Retina (tissue), 1 donor: ENCODE measurements at regions not wholly inside any gene's neighbourhood (a gene's known extent, or its start where the extent isn't known, plus 50 kb on each side); places are given as distances from the start of the nearest gene placed in this dataset.
"Not testable (repeated sequence)": the region's sequence is repeated elsewhere in the genome, so short reads cannot be mapped to it uniquely, and the experiment has no call there.

Experiments used
- DNase-seq: peaks from one replicate; pipeline ENCODE4 v3.0.0-alpha.2; 2016

DNA sequence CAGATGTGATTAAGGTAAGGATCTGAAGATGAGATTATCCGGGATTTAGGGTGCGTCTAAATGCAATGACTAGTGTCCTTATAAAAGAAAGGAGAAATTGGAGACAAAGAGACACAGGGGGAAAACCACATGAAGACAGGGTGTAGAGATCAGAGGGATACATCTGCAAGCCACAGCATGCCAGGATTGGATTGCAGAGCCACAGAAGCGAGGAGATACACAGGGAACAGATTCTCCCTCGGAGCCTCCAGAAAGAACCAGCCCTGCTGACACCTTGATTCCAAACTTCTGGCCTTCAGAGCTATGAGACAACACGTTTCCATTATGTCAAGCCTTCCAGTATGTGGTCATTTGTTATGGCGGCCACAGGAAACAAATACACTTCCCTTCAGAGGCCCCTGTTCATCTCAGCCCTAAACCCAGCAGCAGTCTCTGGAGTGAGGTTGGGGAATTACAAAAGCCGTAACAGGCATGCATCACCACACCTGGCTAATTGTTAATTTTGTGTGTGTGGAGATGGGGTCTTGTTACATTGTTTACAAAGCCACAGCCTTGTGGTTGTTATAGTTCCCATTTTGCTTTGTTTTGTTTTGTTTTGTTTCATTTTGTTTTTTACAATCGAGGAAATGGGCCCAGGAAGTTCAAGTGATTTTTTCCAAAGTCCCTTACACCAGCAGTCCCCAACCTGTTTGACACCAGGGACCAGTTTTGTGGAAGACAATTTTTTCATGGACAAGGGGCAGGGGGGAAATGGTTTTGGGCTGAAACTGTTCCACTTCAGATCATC, 51.6 kb upstream of the LYRM9 start:
- no peak for DNase-seq

DNA sequence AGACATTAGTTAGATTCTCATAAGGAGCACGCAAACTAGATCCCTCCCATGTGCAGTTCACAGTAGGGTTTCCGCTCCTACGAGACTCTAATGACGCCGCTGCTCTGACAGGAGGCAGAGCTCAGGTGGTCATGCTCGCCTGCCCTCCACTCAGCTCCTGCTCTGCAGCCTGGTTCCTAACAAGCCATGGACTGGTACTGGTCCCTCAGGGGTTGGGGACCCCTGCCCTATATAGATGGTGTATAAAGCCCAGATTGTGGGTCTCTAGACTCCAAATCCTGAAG, 52.1 kb upstream of the LYRM9 start:
- no peak for DNase-seq

DNA sequence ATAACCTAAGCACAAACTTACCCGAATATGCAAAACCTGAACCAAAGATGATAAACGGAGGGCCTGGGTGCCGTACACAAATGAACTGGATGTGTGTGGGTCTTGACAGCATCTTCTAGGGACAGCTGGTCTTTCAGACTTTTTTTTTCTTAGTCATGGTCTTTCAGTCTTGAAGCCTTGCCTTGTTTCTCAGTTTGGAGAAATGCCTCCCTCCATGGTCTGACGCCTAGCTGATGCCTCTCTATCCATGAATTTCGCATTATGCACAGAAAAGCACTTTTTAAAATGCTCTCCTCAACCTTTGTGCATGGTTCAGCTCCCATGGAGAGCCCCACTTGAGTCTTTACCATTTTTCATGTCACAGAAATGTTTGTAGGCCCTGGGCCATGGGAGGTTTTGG, 52.8 kb upstream of the LYRM9 start:
- DNase-seq = no peak

DNA sequence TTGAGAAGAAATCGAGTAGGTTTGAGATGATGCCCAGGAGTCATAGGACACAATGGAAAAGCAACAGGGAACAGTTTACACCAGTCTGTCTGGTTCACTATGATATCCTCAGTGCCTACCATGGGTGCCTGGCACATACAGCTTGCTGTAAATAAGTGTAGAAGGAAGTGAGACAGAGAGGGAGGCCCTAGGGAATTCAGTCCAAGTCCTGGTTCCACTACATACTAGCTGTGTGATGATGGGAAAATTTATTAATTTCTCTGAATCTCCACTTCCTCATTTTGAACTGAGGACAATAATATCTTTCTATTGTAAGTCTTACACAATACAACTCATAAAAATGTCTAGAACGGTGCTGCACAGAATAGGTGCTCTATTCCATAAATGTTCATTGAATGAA, 53.3 kb upstream of the LYRM9 start:
- no peak for DNase-seq

DNA sequence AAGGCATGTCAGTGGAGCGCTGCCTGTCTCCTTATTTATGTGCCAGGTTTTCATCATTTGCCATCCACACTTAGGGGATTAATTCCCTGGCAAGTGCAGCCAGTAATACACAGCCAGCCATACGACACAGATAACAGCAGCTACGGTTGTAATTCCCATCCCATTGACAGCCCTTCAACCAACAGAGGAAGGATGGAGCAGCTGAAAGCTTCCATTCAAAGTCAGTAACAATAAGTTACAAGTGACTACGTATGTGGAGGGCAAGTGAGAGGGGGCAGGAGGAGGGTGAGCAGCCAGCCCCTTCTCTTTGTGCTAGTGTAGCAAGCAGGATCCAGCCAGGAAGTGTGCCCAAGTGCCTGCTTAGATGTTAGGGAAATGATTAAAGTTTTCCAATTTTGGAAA, 53.8 kb upstream of the LYRM9 start:
- DNase-seq = no peak

DNA sequence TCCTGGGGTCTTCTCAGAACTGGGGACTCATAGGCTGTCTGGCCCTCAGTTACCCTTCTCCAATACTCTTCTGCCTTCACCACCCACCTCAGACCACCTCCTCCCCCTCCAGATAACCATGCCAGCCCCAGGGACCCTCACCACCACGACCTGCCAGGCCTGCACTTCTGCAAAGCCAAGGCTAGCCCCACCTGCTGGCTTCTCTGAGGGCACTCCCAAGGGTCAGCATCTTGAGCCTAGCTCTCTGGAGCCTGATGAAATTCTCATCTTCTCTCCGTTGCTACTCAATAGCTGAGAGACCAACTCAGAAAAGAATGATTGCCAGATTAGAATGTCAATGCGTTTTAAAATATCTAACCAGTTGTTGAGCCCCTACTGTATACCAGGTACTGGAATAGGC, 56.1 kb upstream of the LYRM9 start:
- no peak for DNase-seq

DNA sequence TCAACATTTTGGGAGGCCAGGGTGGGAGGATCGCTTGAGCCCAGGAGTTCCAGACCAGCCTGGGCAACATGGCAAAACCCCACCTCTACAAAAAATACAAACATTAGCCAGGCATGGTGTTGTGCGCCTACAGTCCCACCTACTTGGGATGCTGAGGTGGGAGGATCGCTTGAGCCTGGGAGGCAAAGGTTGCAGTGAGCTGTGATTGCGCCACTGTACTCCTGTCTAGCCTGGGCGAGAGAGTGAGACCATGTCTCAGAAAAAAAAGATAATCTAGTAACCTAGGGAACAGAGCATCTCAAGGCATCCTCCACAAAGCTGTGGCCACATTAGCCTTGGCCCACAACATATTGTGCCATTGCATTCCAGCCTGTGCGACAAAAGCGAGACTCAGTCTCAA, 57.1 kb upstream of the LYRM9 start:
- DNase-seq = not testable (repeated sequence)

DNA sequence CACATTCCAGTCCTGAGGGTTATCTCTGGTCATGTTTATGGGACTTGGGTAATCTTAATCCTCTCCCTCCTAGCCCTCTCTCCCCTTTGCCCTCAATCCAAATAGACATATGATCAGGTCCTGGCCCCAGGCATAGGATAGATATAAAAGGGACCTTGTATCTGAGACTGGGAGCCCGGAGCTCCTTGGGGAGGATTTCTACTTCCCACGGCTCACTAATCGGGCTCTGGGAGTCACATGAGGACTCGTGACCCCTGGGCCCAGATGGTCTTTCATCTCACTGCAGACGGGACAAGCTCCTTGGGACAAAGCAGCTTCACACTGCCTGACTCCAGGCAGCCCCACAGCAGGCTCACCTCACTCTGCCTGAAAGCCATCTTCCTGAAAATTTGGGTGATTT, 57.8 kb upstream of the LYRM9 start:
- DNase-seq = no peak

DNA sequence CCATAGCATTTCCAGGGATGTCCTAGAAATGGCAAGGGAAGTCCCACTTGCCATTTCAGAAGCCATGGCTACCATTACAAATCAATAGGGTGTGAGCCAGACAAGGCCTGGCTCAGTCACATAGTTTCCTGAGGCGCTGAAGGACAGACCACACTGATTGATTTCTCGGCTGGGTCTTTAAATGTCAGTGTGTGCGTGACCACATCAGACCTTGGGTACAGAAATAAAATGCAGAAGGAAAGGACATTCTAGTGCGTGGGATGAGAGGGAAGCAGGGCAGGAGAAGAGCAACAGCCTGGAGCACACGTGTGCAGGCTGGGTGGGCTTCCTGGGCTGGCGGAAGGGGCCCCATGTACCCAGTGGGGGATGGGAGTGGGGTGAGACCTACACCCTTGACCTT, 58.7 kb upstream of the LYRM9 start:
- peak; percentile 49 for DNase-seq

DNA sequence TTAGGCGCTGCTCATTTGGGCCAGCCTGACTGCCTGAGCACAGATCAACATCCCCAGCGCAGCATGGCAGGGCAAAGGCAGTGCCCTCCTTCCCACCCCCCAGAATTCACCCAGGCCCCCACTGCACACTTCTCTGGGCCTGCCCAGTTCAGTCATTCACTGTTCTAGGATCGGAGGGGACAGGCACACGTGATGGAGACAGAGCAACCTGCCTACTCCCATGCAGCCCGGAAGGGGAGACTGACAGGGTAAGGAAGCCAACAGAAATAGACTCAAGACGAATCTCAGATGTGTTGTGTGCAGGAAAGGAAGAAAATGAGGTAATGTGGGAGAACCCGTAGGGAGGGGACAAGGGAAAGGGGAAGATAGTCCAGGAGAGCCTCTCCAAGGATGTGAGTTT, 59.2 kb upstream of the LYRM9 start:
- no peak for DNase-seq

DNA sequence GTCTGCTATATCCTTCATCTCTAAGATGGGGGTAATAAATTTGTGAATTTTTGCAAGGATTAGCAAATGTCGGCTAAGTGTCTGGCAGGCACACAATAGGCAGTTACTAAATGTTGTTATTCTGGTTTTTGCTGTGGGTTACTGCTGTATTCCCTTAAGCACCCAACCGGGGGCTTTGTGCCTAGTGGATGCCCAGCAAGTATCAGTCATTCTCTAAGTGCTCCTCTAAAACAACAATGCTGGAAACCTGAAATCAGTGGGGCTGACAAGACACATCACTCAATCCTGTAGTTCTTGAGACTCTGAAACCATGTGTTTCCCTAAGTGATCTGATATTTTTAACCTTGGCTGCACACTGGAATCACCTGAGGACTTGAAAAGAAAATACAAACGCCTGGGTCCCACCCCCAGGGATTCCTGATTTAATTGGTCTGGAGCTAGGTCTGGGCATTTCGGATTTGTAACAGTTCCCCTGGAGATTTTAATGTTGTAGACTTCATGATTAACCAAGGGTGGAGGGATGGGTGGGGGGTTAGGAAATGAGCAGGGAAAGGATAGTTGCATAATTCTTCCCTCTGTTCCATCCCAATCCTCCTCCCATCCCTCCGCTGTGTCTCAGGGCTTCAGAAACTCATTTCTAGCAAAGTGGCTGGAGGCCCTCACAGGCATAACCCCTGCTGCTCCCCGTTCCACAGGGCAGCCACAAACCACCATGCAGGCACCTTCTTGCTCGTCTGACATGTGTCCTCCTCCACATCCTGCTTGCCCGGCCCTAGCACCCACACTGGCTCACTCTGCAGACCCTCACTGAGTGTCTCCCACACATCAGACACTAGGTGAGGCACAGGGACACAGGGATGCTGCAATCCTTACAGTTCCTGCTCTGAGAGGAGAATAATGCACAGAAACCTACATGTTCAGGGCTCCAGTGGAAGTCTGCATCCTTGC, 61.7 kb upstream of the LYRM9 start:
- no peak for DNase-seq

DNA sequence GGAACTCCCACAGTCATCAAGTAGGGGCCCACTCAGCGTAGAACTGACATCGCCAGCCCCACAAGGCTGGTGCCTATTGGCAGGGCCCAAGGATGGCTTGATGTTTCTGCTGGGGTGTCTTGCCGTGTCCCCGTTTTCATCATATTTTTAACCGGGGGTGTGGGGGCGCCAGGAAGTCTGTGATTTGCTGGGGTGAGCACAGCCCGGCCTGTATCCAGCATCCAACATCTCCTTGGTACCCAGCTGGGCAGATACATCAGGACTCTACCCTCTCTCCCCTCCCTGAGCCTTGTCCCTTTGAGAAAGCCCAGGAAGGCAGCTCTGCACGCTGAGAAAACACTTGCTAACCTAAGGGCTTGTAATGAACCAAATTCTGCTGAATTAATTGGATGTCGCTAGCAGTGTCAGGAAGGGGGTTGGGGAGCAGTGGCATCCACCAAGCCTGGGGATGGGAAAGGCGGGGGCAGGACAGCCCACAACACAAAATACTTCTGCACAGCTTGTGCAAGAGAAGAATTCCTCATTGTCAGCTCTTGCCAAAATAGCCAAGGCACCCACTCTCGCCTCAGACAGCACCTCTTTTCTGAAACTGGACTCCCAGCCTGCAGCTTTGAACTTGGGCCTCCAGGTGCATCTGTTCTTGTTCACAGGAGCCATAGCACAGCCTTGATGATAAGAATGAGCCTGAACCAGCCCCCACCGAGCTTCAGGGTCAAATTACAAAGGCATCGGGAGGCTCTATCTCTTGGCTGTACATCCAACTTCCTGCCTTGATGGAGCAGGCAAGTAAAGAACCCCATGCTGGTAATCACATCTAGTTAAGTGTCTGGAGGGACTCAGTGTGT, 63.7 kb upstream of the LYRM9 start:
- DNase-seq = peak; percentile 38

DNA sequence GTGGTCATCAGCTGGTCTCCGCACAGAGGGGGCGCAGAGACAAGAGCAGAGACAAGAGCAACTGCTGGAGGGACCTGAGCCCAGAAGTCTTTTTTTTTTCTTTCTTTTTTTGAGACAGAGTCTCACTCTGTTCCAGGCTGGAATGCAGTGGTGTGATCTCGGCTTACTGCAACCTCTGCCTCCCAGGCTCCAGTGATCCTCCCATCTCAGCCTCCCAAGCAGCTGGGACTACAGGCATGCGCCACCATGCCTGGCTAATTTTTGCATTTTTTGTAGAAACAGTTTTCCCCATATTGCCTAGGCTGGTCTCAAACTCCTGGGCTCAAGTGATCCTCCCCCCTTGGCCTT, 64.3 kb upstream of the LYRM9 start:
- DNase-seq = not testable (repeated sequence)

DNA sequence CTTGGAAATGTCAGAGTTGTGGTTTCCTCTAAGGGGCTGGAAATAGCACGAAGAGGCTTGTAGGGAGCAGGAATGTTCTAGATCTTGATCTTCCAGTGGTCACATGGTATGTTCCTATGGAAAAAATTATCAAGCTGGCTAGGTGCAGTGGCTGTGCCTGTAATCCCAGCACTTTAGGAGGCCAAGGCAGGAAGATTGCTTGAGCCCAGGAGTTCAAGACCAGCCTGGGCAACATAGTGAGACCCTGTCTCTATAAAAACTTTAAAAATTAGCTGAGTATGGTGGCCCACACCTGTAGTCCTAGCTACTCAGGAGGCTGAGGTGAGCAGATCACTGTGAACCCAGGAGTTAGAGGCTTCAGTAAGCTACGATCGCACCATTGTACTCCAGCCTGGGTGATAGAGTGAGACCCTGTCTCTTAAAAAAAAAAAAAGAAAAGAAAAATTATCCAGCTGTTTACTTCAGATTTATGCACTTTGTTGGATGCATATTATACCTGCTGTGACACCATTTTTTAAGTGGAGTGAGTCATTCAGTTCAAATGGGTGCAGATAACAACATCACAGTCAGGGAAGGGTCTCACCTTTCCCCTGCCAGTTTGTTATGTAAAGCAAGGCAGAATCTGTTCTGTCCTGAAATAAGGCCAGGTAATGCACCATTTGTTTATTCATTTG, 65.7 kb upstream of the LYRM9 start:
- no peak for DNase-seq

DNA sequence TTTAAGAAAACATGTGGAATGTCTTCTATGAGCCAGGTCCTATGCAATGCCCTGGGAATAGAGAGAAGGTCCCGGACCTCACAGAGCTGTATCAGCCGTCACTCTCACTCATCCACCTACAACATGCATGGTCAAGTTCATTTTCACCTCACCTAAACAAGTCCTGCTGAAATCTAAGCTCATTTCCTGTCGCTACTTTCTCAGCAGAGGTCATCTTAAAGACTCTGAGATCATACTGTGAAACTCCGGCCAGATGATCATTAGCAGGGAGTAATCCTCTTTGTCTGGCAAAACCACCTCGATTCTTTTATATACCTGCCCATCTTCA, 66.2 kb upstream of the LYRM9 start:
- DNase-seq = no peak

DNA sequence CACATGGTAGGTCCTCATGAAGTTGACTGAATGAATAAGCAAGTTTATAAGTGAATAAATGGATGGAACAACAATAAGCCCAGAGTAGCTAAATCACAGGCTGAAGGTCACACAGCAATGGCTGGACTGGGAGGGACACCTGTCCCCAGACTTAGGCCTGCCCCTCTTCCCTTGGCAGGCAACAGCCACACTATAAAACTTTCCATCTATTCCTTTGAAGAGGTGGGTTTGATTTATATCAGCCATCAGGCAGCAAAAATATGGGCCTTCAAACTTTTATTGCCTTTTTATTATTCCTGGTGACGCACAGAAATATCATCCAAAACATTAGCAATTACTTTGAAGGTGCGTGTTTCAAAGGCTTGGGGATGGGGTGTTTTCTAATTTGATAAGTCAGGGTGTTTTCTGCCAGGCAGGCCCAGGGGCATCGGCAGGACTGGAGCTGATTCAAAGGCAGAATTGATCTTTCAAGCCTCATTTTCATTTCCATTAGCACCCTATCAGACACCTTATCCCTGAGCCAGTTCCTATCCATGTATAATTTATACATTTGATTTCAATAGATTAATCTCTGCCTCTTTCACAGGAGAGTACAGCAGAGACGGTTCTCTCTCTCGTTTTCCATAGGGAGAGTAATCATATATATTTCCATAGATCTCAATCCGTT, 67.2 kb upstream of the LYRM9 start:
- no peak for DNase-seq

DNA sequence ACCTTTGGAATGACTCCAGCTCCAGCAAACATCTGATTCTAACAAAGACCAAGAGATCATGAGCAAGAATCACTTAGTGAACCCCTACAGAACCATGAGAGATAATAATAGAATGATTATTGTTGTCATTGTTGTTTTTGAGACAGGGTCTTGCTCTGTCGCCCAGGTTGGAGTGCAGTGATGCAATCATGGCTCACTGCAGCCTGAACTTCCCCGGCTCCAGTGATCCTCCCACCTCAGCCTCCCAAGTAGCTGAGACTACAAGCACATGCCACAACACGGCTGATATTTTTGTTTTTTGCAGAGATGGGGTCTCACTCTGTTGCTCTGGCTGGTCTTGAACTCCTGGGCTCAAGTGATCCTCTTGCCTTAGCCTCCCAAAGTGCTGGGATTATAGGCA, 69.4 kb upstream of the LYRM9 start:
- DNase-seq = not testable (repeated sequence)

DNA sequence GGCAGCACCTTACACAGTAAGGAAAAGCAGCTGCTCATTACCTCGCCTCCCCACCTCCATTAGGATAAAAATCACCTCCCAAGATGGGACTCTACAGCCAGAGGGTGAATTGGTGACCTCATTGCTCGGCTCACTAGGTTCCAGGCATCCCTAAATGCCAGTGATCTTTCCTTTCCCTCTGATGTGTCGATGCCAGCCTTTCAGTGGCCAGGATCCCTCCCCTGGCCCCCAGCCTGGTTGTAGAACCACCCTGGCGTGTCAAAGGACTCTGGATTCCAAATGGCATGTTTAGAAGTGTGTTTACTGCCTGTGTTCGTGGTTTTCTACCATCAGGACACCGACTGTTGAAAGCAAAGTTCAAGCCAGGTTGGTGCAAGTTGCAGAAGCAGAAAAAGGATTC, 72.1 kb upstream of the LYRM9 start:
- DNase-seq = no peak

DNA sequence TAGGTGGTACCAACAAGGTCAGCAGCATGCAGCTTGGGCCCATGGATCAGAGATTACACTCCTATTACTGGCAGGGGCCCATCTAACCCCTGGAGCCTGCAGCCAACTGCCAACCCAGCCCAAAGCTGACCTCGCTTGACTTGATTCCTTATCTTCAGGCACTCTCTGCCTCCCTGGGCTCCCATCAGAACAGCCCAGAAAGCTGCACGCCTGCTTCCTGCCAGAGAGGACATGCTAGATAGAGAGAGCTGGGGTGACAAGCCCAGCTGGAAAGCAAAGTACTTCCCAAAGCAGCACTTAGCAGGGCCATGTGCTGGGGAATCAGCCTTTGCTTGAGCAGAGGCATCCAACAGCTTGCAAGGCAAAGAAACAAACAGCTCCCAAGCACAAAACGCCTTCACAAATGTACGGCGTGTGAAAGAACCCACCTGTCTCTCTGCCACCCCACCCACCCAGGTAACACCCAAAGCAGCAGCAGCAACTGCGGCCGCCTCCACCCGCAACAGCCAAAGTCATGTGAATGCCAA, 74.2 kb upstream of the NLK start:
- DNase-seq = no peak

DNA sequence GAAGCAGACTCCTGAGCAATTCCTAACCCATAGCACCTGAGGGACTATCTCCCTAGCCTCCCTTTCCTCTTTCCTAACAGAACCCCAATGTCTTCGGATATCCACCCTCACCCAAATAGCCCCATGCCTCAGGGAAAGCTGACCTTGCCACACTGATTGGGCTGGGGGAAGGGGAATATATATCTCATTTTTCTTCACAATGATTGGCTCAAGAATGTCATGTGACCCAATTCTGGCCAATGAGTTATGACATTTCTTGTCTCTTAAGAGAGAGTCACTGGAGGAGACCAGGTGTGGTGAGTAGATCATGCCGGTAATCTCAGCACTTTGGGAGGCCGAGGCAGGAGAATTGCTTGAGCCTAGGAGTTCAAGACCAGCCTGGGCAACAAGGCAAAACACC, 71.9 kb upstream of the NLK start:
- DNase-seq = no peak

DNA sequence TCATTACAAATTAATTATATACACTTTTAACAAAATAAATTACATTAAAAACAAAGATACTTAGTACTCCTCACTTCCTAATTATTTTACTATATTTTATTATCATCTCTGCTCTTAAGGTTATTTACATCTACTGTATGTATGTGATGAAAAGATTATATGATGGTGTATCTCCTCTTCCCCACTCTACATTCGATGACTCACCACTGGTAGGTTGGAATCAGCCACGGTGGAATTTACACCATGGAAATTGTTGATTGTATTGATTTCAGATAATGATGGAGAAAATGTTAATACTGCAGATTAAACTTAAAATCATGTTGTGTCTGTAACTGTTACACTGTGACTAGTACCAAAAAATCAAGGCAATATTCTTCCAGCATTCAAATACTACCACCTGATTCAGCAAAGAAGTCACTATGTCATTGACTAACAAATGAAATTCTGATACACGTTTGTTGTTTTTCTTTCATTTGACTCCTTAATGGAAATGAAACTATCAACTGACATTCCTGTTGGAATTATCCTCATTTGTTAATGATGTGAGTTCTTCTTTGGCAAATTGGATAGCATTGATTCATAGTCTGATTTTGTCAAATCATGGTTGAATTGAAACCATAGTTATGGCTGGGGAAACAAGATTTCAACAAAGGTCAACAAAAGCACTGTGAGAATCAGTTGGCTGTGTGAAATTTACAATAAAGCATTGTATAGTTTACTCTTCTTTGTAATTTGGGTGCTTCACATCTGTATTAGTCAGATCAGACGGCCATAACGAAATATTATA, 69.0 kb upstream of the NLK start:
- DNase-seq = no peak

DNA sequence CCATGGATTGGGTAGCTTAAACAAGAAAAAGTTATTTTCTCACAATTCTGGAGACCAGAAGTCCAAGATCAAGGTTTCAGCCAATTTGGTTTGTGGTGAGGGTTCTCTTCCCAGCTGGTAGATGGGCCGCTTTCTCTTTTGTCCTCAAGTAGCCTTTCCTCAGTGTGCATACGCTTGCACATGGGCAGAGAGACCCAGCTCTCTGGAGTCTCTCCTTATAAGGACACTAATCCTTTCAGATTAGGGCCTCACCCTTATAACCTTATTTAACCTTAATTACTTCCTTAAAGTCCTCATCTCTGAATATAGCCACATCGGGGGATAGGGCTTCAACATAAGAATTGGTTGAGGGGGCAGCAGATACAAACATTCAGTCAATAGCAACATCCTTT, 68.4 kb upstream of the NLK start:
- no peak for DNase-seq
